ENCODE measurements at regions not wholly inside any gene's neighbourhood (a gene's known extent, or its start where the extent isn't known, plus 50 kb on each side); places are given as distances from the start of the nearest gene placed in this dataset.
"Not testable (repeated sequence)": the region's sequence is repeated elsewhere in the genome, so short reads cannot be mapped to it uniquely, and the experiment has no call there.

GRCh38 chr13:78078168-78078567 lies 159.5 kb upstream of the EDNRB start:
- DNase-seq (ENCODE audit: low read depth), result no peak

- no peak for DNase-seq (ENCODE audit: low read depth)
Observed at GRCh38 chr13:78067290-78067689, 148.7 kb upstream of the EDNRB start.

GRCh38 chr13:78065141-78065540 lies 146.5 kb upstream of the EDNRB start:
- no peak for DNase-seq (ENCODE audit: low read depth)

- no peak for DNase-seq (ENCODE audit: low read depth)
Observed at GRCh38 chr13:78061806-78062205, 143.2 kb upstream of the EDNRB start.

GRCh38 chr13:78060966-78061365 lies 142.3 kb upstream of the EDNRB start:
- DNase-seq (ENCODE audit: low read depth), result no peak

GRCh38 chr13:78056865-78057264 lies 138.2 kb upstream of the EDNRB start:
- DNase-seq (ENCODE audit: low read depth), result not testable (repeated sequence)

GRCh38 chr13:78054157-78054556 lies 135.5 kb upstream of the EDNRB start:
- no peak for DNase-seq (ENCODE audit: low read depth)

GRCh38 chr13:78047151-78047550 lies 128.5 kb upstream of the EDNRB start:
- DNase-seq (ENCODE audit: low read depth), result no peak

GRCh38 chr13:78046331-78046730 lies 127.7 kb upstream of the EDNRB start:
- DNase-seq (ENCODE audit: low read depth), result no peak

- DNase-seq (ENCODE audit: low read depth), result no peak
Observed at GRCh38 chr13:78045916-78046315, 127.3 kb upstream of the EDNRB start.

GRCh38 chr13:78041366-78041765 lies 122.7 kb upstream of the EDNRB start:
- not testable (repeated sequence) for DNase-seq (ENCODE audit: low read depth)

GRCh38 chr13:78040205-78040830 lies 121.7 kb upstream of the EDNRB start:
- DNase-seq (ENCODE audit: low read depth), result no peak

GRCh38 chr13:78036841-78037240 lies 118.2 kb upstream of the EDNRB start:
- DNase-seq (ENCODE audit: low read depth), result no peak

GRCh38 chr13:78035500-78035899 lies 116.9 kb upstream of the EDNRB start:
- DNase-seq (ENCODE audit: low read depth), result no peak

- DNase-seq (ENCODE audit: low read depth), result no peak
Observed at GRCh38 chr13:78033509-78033908, 114.9 kb upstream of the EDNRB start.

GRCh38 chr13:78032132-78032531 lies 113.5 kb upstream of the EDNRB start:
- DNase-seq (ENCODE audit: low read depth), result no peak

- no peak for DNase-seq (ENCODE audit: low read depth)
Observed at GRCh38 chr13:78030341-78030896, 111.8 kb upstream of the EDNRB start.

- no peak for DNase-seq (ENCODE audit: low read depth)
Observed at GRCh38 chr13:78029901-78030300, 111.3 kb upstream of the EDNRB start.

GRCh38 chr13:78028960-78029359 lies 110.3 kb upstream of the EDNRB start:
- DNase-seq (ENCODE audit: low read depth), result no peak

- no peak for DNase-seq (ENCODE audit: low read depth)
Observed at GRCh38 chr13:78024996-78025395, 106.4 kb upstream of the EDNRB start.

- no peak for DNase-seq (ENCODE audit: low read depth)
Observed at GRCh38 chr13:78022164-78022877, 103.7 kb upstream of the EDNRB start.

GRCh38 chr13:78020861-78021260 lies 102.2 kb upstream of the EDNRB start:
- DNase-seq (ENCODE audit: low read depth), result no peak

- DNase-seq (ENCODE audit: low read depth), result no peak
Observed at GRCh38 chr13:78015782-78016181, 97.2 kb upstream of the EDNRB start.

GRCh38 chr13:78012046-78012445 lies 93.4 kb upstream of the EDNRB start:
- DNase-seq (ENCODE audit: low read depth), result no peak

All from GM04503 (cell line).